Middle frontal gyrus (tissue), 1 donor: ENCODE measurements at regions not wholly inside any gene's neighbourhood (a gene's known extent, or its start where the extent isn't known, plus 50 kb on each side); places are given as distances from the start of the nearest gene placed in this dataset.

ENCODE experiments used
- DNase-seq: peaks from one replicate; pipeline ENCODE4 v3.0.0-alpha.2; 2015; ENCODE audit warnings: low spot score; ENCODE audit errors: extremely low spot score

- no peak for DNase-seq
Observed at GRCh38 chr6:4591218-4591617, 185.0 kb upstream of the CDYL start.

DNA sequence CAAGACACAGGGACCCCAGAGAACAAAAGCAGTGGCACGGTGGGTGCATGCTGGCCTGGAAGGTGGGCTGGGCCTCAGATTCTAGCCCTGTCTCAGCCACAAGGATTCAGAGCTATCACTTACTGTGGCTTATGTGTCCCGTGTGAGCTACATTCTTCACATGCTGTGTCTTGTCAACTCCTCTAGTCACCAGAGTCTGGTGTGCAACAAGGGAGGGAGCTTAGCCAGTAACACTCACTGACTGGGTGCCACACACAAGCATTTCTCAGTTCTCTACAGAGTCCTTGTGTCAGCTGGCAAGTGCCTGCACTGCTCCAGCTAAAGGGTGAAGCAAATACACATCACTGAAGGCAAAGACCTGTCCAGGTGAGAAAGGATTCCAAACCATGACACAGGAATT, 186.9 kb upstream of the CDYL start:
- DNase-seq = no peak

GRCh38 chr6:4588581-4588980, 187.6 kb upstream of the CDYL start:
- no peak for DNase-seq

GRCh38 chr6:4588163-4588562, 188.0 kb upstream of the CDYL start:
- no peak for DNase-seq

DNA sequence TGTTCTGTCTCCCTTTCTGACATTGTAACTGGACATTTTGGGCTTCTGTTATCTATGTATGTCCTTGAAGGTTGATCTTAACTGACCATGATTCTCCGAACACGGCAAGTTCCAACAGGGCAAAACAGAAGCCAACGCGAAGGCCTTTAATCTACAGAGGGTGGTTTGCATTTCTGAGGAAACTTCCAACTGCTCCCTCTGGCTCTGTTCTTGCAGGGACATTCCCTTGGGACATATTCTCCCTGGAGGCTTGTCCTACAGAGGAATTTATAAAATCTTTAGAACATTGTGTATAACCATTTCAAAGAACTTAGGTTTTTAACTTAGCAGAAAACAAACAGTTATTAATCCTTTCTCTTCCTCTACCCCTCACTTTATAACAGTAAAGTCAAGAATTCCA, 189.0 kb upstream of the CDYL start:
- DNase-seq = no peak

DNA sequence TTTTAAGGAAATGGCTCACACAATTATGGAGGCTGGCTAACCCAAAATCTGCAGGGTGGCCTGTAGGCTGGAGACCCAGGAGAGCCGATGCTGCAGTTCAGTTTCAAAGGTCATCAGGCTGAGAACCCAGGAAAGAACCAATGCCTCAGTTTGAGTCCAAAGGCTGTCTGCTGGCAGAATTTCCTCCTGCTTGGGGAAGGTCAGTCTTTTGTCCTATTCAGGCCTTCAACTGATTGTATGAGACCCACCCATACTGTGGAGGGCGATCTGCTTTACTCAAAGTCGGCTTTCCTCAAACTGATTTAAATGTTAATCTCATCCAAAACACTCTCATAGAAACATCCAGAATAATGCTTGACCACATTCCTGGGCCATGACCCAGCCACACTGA, 189.7 kb upstream of the CDYL start:
- DNase-seq = no peak

- no peak for DNase-seq
Observed at GRCh38 chr6:4585682-4586468, 190.3 kb upstream of the CDYL start.

GRCh38 chr6:4584801-4585200, 191.4 kb upstream of the CDYL start:
- DNase-seq = no peak

DNA sequence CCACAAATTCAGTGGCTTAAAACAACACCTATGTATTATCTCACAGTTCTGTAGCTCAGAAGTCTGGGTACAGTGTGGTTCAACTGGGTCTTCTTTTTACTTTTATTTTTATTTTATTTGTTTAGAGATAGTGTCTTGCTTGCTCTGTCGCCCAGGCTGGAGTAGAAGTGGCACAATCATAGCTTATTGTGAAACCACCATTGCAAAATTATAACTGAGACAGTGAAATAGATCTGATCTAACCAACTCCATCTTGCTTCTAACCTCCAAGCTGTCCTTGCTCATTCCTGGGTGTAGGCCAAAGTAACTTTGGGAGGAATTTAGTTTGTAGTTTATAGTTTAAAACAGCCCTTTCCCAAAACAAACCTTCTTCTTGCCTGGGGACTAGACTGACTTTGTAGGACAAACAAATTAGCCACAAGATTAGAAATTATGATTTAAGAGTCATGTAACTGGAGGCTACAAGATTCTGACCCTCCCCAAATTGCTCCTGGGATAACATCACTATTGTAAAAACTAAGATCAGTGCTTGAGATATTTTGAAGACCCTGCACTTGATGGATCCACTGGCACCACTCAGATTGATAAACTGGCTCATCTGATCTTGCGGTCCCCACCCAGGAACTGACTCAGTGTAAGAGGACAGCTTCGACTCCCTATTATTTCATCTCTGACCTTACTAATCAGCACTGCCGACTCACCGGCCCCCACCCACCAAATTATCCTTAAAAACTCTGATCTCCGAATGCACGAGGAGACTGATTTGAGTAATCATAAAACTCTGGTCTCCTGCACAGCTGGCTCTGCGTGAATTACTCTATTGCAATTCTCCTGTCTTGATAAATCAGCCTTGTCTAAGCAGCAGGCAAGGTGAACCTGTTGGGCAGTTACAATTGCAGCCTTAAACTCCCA, 193.4 kb upstream of the CDYL start:
- DNase-seq = no peak

GRCh38 chr6:4581468-4582385, 194.5 kb upstream of the CDYL start:
- no peak for DNase-seq

DNA sequence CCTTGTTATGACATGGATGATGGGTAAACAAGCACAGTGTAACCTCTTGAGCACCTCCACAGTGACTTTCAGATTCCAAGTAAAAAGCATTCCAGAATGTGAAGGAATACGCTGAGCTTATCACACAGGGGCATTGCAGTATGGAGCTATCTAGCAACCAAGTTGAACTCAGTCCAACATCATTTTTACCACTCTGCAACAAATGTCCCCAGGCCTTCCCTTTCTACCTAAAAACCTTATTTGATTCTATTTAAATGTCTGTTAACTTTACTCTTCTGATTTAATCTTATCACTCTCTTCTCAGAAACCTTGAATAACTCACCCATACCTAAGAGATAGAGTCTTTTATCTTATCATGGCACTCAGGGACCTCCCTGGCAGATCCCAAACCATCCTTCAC, 195.8 kb upstream of the CDYL start:
- DNase-seq = no peak

GRCh38 chr6:4577406-4577805, 198.8 kb upstream of the CDYL start:
- no peak for DNase-seq

DNA sequence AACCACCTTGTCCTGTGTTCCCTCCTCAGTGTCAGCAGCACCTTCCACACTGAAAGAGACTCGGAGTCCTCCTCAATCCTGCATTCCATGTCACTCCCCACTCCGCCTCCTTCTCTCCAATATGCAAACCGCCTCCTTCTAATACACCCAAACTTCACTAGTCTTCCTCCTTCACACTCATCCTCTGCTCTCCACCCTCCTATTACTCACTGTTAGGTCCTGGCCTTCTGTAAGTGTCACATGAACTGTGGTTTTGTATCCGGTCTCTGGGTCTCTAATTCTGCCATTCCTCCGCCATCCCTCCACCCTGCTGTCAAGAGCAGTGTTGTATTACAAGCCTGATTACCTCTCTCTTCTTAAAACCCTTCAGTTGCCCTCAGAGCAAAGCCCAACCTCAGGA, 200.5 kb upstream of the CDYL start:
- no peak for DNase-seq

GRCh38 chr6:4574007-4574406, 202.2 kb upstream of the CDYL start:
- no peak for DNase-seq

- DNase-seq = no peak
Observed at GRCh38 chr6:4571011-4571410, 205.2 kb upstream of the CDYL start.

GRCh38 chr6:4568138-4568537, 208.1 kb upstream of the CDYL start:
- DNase-seq = no peak

GRCh38 chr6:4567141-4567540, 209.1 kb upstream of the CDYL start:
- no peak for DNase-seq

DNA sequence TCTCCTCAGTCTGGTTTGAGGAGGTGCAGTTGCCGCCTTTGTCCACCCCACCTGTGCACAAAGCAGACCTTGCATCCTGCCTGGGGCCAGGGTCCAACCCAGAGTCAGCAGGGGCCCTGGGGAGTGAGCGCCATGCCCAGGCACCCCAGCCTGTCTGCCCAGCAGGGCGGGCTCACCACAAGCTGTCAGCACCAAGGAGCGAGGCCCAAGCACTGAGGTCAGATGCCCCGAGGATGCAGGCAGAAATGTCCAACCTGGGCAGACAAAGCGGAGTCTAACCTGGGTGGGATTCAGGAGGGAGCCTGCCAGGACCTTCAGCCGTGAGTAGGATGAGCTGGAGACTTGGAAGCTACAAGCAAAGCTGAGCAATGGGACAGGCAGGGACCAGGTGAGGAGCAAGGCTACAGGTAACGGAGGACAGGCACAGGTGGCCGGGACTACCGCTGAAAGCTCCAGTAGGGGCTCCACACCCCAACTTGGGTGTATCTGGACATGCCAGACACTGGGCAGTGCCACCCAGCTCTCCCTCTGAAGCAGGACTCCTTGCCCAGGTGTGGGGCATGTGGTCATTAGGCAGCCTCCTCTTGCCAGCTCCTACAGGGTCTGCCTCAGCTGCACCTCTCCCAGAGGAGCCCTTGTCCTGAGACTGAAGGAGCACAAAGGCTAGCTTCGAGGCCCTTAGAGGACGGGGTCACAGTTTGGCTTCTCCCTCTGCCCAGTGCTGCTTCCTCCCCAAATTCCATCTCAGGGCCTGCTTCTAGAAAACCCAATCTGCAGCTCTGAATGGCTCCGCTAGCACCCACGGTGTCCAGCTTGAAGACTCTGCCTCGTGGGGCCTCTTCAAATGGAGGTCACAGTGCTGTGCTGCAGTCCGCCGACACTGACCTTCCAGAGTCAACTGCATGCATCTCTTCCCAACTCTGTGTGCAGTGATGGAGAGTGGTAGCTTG, 210.6 kb upstream of the CDYL start:
- DNase-seq = no peak

- DNase-seq = no peak
Observed at GRCh38 chr6:4564801-4565271, 211.4 kb upstream of the CDYL start.

GRCh38 chr6:4563877-4564276, 212.3 kb upstream of the CDYL start:
- no peak for DNase-seq
